IPS-18c (cell line): ENCODE measurements at regions not wholly inside any gene's neighbourhood (a gene's known extent, or its start where the extent isn't known, plus 50 kb on each side); places are given as distances from the start of the nearest gene placed in this dataset.

Experiments
- H3K4me3 ChIP-seq: 2 replicates; pipeline ENCODE4 v1.7.0; 2013; ENCODE audit warnings: low read depth, mild to moderate bottlenecking, low read length, moderate library complexity; ENCODE audit not compliant: insufficient read depth
- H3K9me3 ChIP-seq: one replicate; pipeline ENCODE4 v1.6.1; 2013; ENCODE audit warnings: mild to moderate bottlenecking, low read length, moderate library complexity; ENCODE audit not compliant: control insufficient read depth, insufficient read depth

DNA sequence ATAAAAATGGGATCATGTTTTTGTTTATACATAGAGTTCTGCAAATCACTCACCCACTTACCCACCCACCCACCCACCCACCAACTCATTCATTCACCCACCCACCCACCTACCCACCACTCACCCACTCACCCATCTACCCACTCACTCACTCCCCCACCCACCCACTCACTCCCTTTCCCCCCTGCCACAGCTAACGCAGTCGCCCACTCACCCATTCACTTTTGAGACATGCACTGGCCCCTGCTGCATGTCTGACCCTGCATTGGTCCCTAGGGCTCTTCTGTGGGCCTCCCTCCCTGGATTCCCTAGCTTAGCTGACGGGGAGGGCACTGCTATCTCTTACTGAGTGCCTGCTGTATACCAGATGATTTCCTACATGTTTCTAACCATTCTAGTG, 100.4 kb upstream of the CSF3R start:
- Histone ChIP-seq H3K4me3 (no peak overlapping the region), H3K9me3 (peaks cover 2% of the 10 kb centered on the region)

GRCh38 chr1:36582066-36582755, 99.5 kb upstream of the CSF3R start:
- H3K9me3 ChIP-seq = peaks cover 2% of the 10 kb centered on the region
- no peak overlapping the region for H3K4me3 ChIP-seq

DNA sequence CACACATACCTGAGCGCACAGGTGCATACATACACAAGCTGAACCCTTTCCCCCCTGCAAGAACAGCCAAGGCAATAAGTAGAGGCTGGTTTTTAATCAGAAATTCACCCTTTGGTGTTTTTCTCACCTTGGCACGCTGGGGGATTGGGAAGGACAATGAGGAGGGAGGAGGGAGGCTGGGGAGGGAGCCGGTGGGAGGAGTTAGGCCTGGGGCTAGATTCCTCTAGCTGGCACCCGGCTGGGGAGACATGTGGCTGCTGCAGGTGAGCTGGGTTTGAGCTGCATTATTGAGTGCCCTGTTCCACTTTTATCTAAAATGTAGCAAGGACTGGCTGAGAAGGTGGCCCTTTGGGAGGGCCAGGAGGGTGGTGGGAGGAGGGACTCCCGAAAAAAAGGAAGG, 97.8 kb upstream of the CSF3R start:
- H3K9me3 ChIP-seq = peaks cover 2% of the 10 kb centered on the region
- 0 out of 2 replicates have a peak overlapping the region, but pooled peaks have one; percentile 2 for H3K4me3 ChIP-seq

GRCh38 chr1:36579039-36579438, 96.3 kb upstream of the CSF3R start:
- Histone ChIP-seq H3K4me3 (no peak overlapping the region), H3K9me3 (peaks cover 2% of the 10 kb centered on the region)

DNA sequence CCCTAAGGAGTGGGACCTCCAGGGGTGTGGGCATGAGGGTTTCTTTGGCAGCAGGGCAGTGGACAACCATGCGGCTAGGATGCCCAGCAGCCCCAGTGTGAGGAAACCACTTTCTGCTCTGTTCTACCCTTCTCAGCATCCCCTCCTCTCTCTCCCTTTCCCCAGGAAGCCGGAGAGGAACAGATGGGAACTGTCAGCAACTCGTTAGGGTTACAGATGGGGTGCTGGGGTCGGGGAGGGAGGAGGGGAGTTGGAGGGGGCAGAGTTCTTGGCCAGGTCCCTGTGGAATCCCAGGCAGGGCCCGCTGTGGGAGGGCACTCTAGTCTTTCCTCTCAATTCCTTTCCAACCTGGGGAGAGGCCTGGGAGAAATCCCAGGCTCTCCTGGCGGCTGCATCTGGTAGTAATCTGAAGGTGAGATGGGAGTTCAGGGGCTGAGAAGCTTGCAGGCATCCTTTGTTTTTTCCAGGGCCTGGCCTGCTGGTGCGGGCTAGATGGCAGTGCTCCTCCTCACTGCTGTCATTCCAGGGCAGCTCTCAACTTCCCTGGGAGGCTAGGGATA, 93.9 kb upstream of the CSF3R start:
- Histone ChIP-seq H3K9me3 (no peaks in the 10 kb centered on the region), H3K4me3 (no peak overlapping the region)

DNA sequence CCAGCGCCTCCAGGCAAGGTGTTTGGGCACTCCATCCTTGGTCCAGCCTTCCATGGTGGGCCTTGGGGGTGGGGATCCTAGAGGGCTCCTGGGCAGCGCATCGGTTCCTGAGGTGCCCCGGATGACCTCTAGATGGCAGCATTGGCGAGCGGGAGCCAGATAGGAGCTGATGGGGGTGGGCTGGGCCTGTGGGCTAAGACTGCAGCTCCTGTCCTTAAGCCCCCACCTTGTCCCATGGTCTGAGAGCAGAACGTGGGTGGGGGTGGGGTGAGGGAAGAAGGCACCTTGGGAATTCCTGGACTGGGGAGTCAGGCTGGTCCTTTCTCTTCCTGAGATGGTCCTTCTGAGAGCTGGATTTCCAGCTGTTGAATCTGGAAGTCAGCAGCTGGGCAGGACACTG, 93.4 kb upstream of the CSF3R start:
- H3K9me3 ChIP-seq = no peaks in the 10 kb centered on the region
- H3K4me3 ChIP-seq = no peak overlapping the region

GRCh38 chr1:36573445-36573844, 90.7 kb upstream of the CSF3R start:
- Histone ChIP-seq H3K4me3 (no peak overlapping the region), H3K9me3 (no peaks in the 10 kb centered on the region)

DNA sequence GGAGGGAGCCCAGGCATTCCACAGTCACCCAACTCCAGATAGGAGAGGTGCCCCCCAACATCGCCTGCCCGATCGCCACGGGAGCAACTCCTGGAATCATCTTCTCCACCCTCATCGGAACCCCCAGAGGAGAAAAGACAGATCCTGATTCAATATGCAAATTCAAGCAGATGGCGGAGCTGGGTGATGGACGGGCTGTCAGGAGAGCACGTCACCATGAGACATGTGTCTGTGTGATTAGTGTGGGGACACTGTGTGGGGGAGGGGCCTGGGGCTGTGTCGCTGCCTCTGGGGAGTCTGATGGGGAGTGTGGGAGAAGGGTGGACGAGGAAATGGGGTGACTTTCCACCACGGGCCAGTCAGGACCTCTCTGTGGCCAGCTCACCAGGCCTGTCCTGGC, 90.2 kb upstream of the CSF3R start:
- Histone ChIP-seq H3K4me3 (no peak overlapping the region), H3K9me3 (no peaks in the 10 kb centered on the region)

DNA sequence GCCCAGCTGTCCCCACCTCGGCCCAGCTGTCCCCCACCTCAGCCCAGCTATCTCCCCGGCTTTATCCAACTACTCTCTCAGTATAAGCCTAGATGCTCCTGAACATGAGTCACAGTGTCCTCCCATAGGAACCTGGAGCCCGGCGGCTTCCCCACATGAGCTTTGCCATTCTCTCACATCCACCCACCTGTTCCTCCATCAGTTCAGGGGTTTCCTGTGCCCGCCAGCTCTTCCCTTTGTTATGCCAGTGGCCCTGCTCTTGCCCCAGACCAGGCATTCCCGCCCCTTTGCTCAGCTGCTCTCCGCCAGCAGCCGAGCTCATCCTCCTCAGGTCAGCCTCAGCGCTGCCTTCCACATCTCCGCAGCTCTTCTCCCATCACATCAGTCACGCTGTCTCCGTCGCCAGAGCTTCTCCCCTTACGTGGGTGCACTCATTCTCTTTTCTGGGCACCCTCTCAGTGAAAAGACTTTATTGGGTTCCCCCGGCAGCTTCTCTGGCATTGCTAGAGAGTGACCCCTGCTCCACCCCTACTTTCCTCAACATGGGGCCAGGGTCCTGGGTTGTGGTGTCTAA, 89.5 kb upstream of the CSF3R start:
- H3K4me3 ChIP-seq = no peak overlapping the region
- no peaks in the 10 kb centered on the region for H3K9me3 ChIP-seq

DNA sequence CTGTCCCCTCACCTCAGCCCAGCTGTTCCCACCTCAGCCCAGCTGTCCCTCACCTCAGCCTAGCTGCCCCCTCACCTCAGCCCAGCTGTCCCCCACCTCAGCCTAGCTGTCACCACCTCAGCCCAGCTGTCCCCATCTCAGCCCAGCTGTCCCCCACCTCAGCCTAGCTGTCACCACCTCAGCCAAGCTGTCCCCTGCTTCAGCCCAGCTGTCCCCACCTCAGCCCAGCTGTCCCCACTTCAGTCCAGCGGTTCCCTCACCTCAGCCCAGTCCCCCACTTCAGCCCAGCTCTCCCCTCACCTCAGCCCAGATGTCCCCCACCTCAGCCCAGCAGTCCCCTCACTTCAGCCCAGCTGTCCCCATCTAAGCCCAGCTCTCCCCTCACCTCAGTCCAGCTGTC, 88.4 kb upstream of the CSF3R start:
- Histone ChIP-seq H3K9me3 (no peaks in the 10 kb centered on the region), H3K4me3 (no peak overlapping the region)

DNA sequence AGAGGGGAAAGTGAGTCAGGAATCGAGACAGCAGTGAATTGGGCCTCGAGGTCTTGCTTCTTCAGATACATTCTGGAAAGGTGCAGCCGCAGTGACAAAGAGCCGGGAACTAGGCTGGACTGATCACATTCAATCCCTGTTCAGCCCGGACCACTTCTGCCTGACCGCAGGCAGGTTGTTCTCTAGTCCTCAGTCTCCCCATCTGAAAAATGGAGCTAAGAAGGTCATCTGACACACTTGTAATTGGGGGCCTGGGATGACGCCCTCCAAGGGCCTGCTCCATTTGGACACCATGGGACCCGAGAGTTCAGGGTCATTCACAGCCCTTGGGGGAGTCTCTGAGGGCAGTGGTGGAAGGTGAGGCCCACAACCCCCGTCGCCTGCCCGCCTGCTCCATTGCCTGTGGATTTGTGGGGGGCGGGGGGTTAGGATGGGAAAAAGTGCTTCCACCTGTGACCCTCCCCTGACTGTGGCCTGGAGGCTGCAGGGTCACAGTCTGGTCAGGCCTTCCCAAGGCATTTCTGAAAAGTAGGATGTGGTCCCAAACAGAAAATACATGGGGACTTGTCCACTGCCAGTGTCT, 87.9 kb upstream of the CSF3R start:
- no peaks in the 10 kb centered on the region for H3K9me3 ChIP-seq

GRCh38 chr1:36570006-36570405, 87.3 kb upstream of the CSF3R start:
- no peaks in the 10 kb centered on the region for H3K9me3 ChIP-seq
- no peak overlapping the region for H3K4me3 ChIP-seq

More for the DNA sequence above, 87.9 kb upstream of the CSF3R start:
- H3K4me3 ChIP-seq = no peak overlapping the region

GRCh38 chr1:36567601-36568341, 85.1 kb upstream of the CSF3R start:
- no peak overlapping the region for H3K4me3 ChIP-seq
- no peaks in the 10 kb centered on the region for H3K9me3 ChIP-seq

GRCh38 chr1:36565576-36566501, 83.1 kb upstream of the CSF3R start:
- Histone ChIP-seq H3K4me3 (no peak overlapping the region), H3K9me3 (no peaks in the 10 kb centered on the region)

DNA sequence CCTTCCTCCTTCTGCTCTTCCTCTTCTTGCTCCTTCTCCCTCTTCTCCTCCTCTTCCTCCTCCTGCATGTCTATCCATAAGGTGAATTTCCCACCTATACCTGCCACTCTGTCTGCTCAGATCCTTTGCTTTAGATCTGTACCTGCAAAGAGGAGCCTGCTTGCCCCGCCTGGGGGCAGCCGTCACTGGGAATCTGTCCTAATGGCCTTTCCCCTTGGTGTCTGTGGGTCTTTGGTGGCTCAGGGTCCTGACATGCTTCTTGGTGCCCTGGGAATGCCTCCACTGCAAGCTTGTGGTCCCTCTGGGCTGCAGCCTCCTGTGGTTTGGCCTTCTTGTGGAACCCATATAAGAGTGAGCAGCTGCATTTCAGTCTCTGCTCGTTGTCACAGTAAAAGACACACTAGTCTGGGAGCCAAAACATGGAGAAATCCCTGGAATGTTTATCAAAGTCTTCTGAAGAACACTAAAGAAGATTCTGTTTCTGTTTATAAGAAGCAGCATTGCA, 79.5 kb upstream of the CSF3R start:
- no peaks in the 10 kb centered on the region for H3K9me3 ChIP-seq
- no peak overlapping the region for H3K4me3 ChIP-seq

GRCh38 chr1:36561361-36561724, 78.6 kb upstream of the CSF3R start:
- Histone ChIP-seq H3K9me3 (no peaks in the 10 kb centered on the region), H3K4me3 (no peak overlapping the region)
